Stimulated activated CD8-positive, alpha-beta memory T cell treated with anti-CD3 and anti-CD28 coated beads, Interleukin-15, amount 100 ng/mL, for 48 hours (primary cell): ENCODE measurements at regions not wholly inside any gene's neighbourhood (a gene's known extent, or its start where the extent isn't known, plus 50 kb on each side); places are given as distances from the start of the nearest gene placed in this dataset.

ENCODE experiments used
- DNase-seq, 2 donors: peaks; one replicate each; pipeline ENCODE4 v3.0.0-alpha.2; 2020; ENCODE audit warnings: low read depth in 2 of 2

GRCh38 chr3:111473550-111473949 lies 68.4 kb upstream of the CD96 start:
- DNase-seq: no peak

GRCh38 chr3:111476701-111477100 lies 65.3 kb upstream of the CD96 start:
- DNase-seq: no peak

- no peak for DNase-seq
Measured at GRCh38 chr3:111480091-111480490, 61.9 kb upstream of the CD96 start.

GRCh38 chr3:111481551-111481950 lies 60.4 kb upstream of the CD96 start:
- DNase-seq: no peak

- no peak for DNase-seq
Measured at GRCh38 chr3:111482574-111482973, 59.4 kb upstream of the CD96 start.

GRCh38 chr3:111485086-111485485 lies 56.9 kb upstream of the CD96 start:
- DNase-seq: no peak
